GM12873 (cell line): ENCODE measurements at regions not wholly inside any gene's neighbourhood (a gene's known extent, or its start where the extent isn't known, plus 50 kb on each side); places are given as distances from the start of the nearest gene placed in this dataset.

Experiments used
- CTCF ChIP-seq: IDR thresholded peaks from 2 replicates; pipeline ENCODE4 v1.5.1; 2012; ENCODE audit warnings: low read depth, mild to moderate bottlenecking, moderate library complexity, low read length, control low read depth; ENCODE audit not compliant: insufficient read depth; ENCODE audit errors: missing control alignments

DNA sequence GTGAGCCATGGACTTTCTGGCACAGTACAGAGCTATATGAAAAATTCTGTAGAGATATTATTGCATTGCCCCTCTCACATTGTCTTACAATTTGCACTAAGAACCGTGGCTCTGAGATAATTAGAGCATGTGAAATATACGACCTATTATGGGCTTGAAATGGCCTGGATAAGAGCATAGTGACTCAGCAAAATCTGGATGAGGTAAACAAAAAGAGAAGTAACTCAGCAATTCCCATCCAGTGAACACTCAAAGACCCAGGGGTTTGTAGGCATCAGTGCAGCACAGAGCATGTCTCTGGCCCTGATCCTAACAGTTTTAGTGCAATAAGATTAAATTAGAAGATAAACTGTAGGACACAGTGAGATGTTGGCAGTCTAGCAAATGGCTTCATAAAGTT lies 317.2 kb upstream of the MYOCD start:
- TF ChIP-seq CTCF, result no peak

GRCh38 chr17:12349297-12349696 lies 316.4 kb upstream of the MYOCD start:
- TF ChIP-seq CTCF, result no peak

DNA sequence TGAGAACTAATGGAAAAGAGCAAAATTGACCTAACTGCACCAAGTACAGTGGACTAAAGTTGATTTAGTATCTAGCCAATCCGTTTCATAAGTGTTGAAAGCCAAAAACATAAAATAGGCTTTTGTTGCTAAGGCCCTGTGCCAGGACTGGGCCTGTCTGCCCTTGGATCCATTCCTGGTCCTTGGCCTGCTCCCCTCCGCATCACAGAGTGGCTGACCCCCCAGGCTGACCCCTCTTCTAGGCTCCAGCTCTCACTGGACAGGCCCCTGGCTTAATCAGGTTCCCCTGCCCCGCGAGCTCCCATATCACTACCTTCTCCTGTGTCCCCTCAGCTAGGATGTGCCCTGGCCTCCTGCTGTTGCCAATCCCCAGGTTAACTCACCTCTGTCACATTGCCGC lies 313.6 kb upstream of the MYOCD start:
- no peak for TF ChIP-seq CTCF

GRCh38 chr17:12357600-12357999 lies 308.1 kb upstream of the MYOCD start:
- TF ChIP-seq CTCF, result no peak

DNA sequence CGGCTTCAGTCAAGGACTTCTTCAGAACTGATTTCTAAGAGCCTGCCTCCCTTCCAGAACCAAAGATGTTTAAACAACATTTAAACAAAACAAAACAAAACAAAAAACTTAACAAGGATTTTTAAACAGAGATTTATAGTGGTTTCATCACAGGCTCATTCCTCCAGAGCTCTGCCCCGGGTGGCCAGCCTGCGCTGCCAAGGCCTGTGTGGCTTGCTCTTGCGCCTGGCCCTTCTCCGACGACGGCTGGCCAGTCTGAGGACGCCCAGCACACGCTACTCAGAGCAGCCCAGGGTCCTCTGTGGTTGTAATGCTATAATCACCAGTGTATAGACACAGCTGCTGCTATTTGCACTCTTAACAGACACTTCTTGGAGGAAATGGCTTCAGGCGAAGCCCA lies 307.2 kb upstream of the MYOCD start:
- TF ChIP-seq CTCF, result no peak

GRCh38 chr17:12362853-12363455 lies 302.7 kb upstream of the MYOCD start:
- no peak for TF ChIP-seq CTCF

DNA sequence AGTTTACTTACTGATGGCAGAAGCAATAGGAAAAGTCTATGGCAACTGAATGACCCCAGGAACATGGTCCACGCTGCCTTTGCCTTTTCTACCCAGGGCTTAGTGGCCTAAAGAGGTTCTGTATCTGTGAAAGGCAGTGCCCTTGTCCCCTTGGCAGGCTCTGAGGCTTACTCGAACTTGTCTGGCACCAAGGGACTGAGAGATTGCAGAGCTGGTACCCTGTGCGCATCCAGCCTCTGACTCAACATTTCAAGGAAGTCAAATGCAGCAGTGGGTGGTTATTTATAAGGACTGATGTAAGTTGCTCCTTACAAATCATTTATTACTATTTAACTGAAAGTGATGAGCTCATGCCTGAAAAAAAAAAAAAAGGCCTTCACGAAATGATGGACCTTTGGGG lies 299.9 kb upstream of the MYOCD start:
- TF ChIP-seq CTCF, result no peak

GRCh38 chr17:12369065-12369464 lies 296.6 kb upstream of the MYOCD start:
- no peak for TF ChIP-seq CTCF
